DOHH2 (cell line): ENCODE measurements at regions not wholly inside any gene's neighbourhood (a gene's known extent, or its start where the extent isn't known, plus 50 kb on each side); places are given as distances from the start of the nearest gene placed in this dataset.

Source experiments
- H3F3A ChIP-seq: fragments of 200-600 bp; sonication (generic), shearing (Covaris generic); 2 replicates; pipeline ENCODE4 v1.6.0; 2016; ENCODE audit warnings: antibody characterized with exemption, mild to moderate bottlenecking; ENCODE audit not compliant: control insufficient read depth, insufficient read depth
- H3K27ac ChIP-seq: fragments of 200-600 bp; sonication (generic); 2 replicates; pipeline ENCODE4 v1.5.1; 2014; ENCODE audit warnings: low read depth, mild to moderate bottlenecking, low read length, moderate library complexity
- H3K27me3 ChIP-seq: fragments of 200-600 bp; sonication (generic); 2 replicates; pipeline ENCODE4 v1.6.1; 2014; ENCODE audit warnings: mild to moderate bottlenecking, low read length, mixed read lengths; ENCODE audit not compliant: control insufficient read depth
- H3K36me3 ChIP-seq: fragments of 200-600 bp; sonication (generic); 2 replicates; pipeline ENCODE4 v1.6.1; 2014; ENCODE audit warnings: mild to moderate bottlenecking, low read length, moderate library complexity, mixed read lengths; ENCODE audit not compliant: control insufficient read depth
- H3K4me1 ChIP-seq: fragments of 200-600 bp; sonication (generic); 2 replicates; pipeline ENCODE4 v1.6.1; 2014; ENCODE audit warnings: mild to moderate bottlenecking, low read length, mixed read lengths; ENCODE audit not compliant: control insufficient read depth
- H3K4me2 ChIP-seq: fragments of 200-600 bp; sonication (generic); 2 replicates; pipeline ENCODE4 v1.6.0; 2014; ENCODE audit warnings: mild to moderate bottlenecking, low read length, moderate library complexity
- H3K4me3 ChIP-seq: fragments of 200-600 bp; sonication (generic); 2 replicates; pipeline ENCODE4 v1.5.1; 2014; ENCODE audit warnings: mild to moderate bottlenecking, low read length, mixed read lengths
- H3K79me2 ChIP-seq: fragments of 200-600 bp; sonication (generic); 2 replicates; pipeline ENCODE4 v1.6.1; 2014; ENCODE audit warnings: mild to moderate bottlenecking, low read length, mixed read lengths; ENCODE audit not compliant: control insufficient read depth
- H3K9me2 ChIP-seq: fragments of 200-600 bp; sonication (generic); replicated peaks from 2 replicates; pipeline ENCODE4 v1.6.1; 2014; ENCODE audit warnings: mild to moderate bottlenecking, low read length, mixed read lengths; ENCODE audit not compliant: control insufficient read depth
- H3K9me3 ChIP-seq: fragments of 200-600 bp; sonication (generic); 2 replicates; pipeline ENCODE4 v1.6.1; 2014; ENCODE audit warnings: antibody characterized with exemption, low read length, mixed read lengths; ENCODE audit not compliant: control insufficient read depth, insufficient read depth
- H4K20me1 ChIP-seq: fragments of 200-600 bp; sonication (generic); 2 replicates; pipeline ENCODE4 v1.6.0; 2014; ENCODE audit warnings: low read depth, mild to moderate bottlenecking, antibody characterized with exemption, low read length, moderate library complexity; ENCODE audit not compliant: control insufficient read depth, insufficient read depth
- CTCF ChIP-seq: fragments of 200-600 bp; sonication (generic); IDR thresholded peaks from one replicate; pipeline ENCODE4 v1.5.1; 2014; ENCODE audit warnings: antibody characterized with exemption, mild to moderate bottlenecking, low read depth, low read length; ENCODE audit not compliant: poor library complexity, severe bottlenecking
- EZH2phosphoT487 ChIP-seq: fragments of 200-600 bp; sonication (generic); IDR thresholded peaks from 2 replicates; pipeline ENCODE4 v1.6.1; 2017; ENCODE audit warnings: borderline replicate concordance, mild to moderate bottlenecking, antibody characterized with exemption, low read length, moderate library complexity, mixed read lengths

- H3K27ac ChIP-seq = no peak overlapping the region
- H3K4me1 ChIP-seq = no peaks in the 10 kb centered on the region
- H4K20me1 ChIP-seq = no peaks in the 10 kb centered on the region
- no peak overlapping the region for H3K4me3 ChIP-seq
- no peak for TF ChIP-seq CTCF
- TF ChIP-seq EZH2phosphoT487 = no peak
- H3F3A ChIP-seq = no peaks in the 10 kb centered on the region
- H3K79me2 ChIP-seq = no peaks in the 10 kb centered on the region
- H3K4me2 ChIP-seq = no peak overlapping the region
- no peaks in the 10 kb centered on the region for H3K36me3 ChIP-seq
- no peaks in the 10 kb centered on the region for H3K27me3 ChIP-seq
- H3K9me3 ChIP-seq = no peaks in the 10 kb centered on the region
- H3K9me2 ChIP-seq = no peaks in the 10 kb centered on the region
These were observed 1136.8 kb downstream of the AACS start for GRCh38 chr12:126201981-126202537.

- H3K4me2 ChIP-seq = no peak overlapping the region
- no peaks in the 10 kb centered on the region for H3K4me1 ChIP-seq
- TF ChIP-seq EZH2phosphoT487 (no peak), CTCF (no peak)
- H3K79me2 ChIP-seq = no peaks in the 10 kb centered on the region
- H4K20me1 ChIP-seq = no peaks in the 10 kb centered on the region
- no peak overlapping the region for H3K27ac ChIP-seq
- H3K4me3 ChIP-seq = no peak overlapping the region
- H3K9me3 ChIP-seq = no peaks in the 10 kb centered on the region
- H3K36me3 ChIP-seq = no peaks in the 10 kb centered on the region
- H3K9me2 ChIP-seq = no peaks in the 10 kb centered on the region
- H3K27me3 ChIP-seq = no peaks in the 10 kb centered on the region
- no peaks in the 10 kb centered on the region for H3F3A ChIP-seq
These were observed 1139.1 kb downstream of the AACS start for GRCh38 chr12:126204326-126204725.

GRCh38 chr12:126210026-126210425 lies 1144.8 kb downstream of the AACS start:
- TF ChIP-seq CTCF = no peak
- no peak for TF ChIP-seq EZH2phosphoT487
- no peaks in the 10 kb centered on the region for H3K4me1 ChIP-seq
- H3K27me3 ChIP-seq = no peaks in the 10 kb centered on the region
- H3K79me2 ChIP-seq = no peaks in the 10 kb centered on the region
- H3F3A ChIP-seq = no peaks in the 10 kb centered on the region
- no peaks in the 10 kb centered on the region for H3K9me3 ChIP-seq
- no peaks in the 10 kb centered on the region for H3K9me2 ChIP-seq
- H3K27ac ChIP-seq = no peak overlapping the region
- no peak overlapping the region for H3K4me2 ChIP-seq
- H3K36me3 ChIP-seq = no peaks in the 10 kb centered on the region
- H4K20me1 ChIP-seq = no peaks in the 10 kb centered on the region
- H3K4me3 ChIP-seq = no peak overlapping the region

GRCh38 chr12:126210448-126210847 lies 1145.2 kb downstream of the AACS start:
- Histone ChIP-seq H3F3A (no peaks in the 10 kb centered on the region), H3K36me3 (no peaks in the 10 kb centered on the region), H3K4me1 (no peaks in the 10 kb centered on the region), H3K79me2 (no peaks in the 10 kb centered on the region), H3K9me2 (no peaks in the 10 kb centered on the region), H3K27me3 (no peaks in the 10 kb centered on the region), H3K27ac (no peak overlapping the region), H3K4me2 (no peak overlapping the region), H3K9me3 (no peaks in the 10 kb centered on the region), H4K20me1 (no peaks in the 10 kb centered on the region), H3K4me3 (no peak overlapping the region)
- TF ChIP-seq EZH2phosphoT487 = no peak
- no peak for TF ChIP-seq CTCF
